Ammon's horn (tissue), 1 donor: ENCODE measurements at regions not wholly inside any gene's neighbourhood (a gene's known extent, or its start where the extent isn't known, plus 50 kb on each side); places are given as distances from the start of the nearest gene placed in this dataset.

Experiments used
- DNase-seq: peaks from one replicate; pipeline ENCODE4 v3.0.0-alpha.2; 2016; ENCODE audit warnings: low spot score

GRCh38 chr10:21092683-21093524 lies 195.8 kb upstream of the NEBL start:
- DNase-seq = no peak

GRCh38 chr10:21090609-21091082 lies 193.5 kb upstream of the NEBL start:
- no peak for DNase-seq

GRCh38 chr10:21087476-21087875 lies 190.4 kb upstream of the NEBL start:
- DNase-seq = no peak

- DNase-seq = peak; percentile 47
Observed at GRCh38 chr10:21084700-21085099, 187.6 kb upstream of the NEBL start.

GRCh38 chr10:21083861-21084260 lies 186.8 kb upstream of the NEBL start:
- no peak for DNase-seq

- DNase-seq = no peak
Observed at GRCh38 chr10:21082206-21082605, 185.1 kb upstream of the NEBL start.

- no peak for DNase-seq
Observed at GRCh38 chr10:21080261-21080660, 183.2 kb upstream of the NEBL start.

- no peak for DNase-seq
Observed at GRCh38 chr10:21079330-21079658, 182.2 kb upstream of the NEBL start.

GRCh38 chr10:21078410-21079329 lies 181.6 kb upstream of the NEBL start:
- DNase-seq = peak; percentile 81

- DNase-seq = no peak
Observed at GRCh38 chr10:21077681-21078080, 180.6 kb upstream of the NEBL start.

GRCh38 chr10:21076381-21076780 lies 179.3 kb upstream of the NEBL start:
- no peak for DNase-seq

GRCh38 chr10:21075880-21076279 lies 178.8 kb upstream of the NEBL start:
- no peak for DNase-seq

- DNase-seq = no peak
Observed at GRCh38 chr10:21071001-21071673, 174.0 kb upstream of the NEBL start.

- peak; percentile 23 for DNase-seq
Observed at GRCh38 chr10:21069929-21070700, 173.0 kb upstream of the NEBL start.

GRCh38 chr10:21069278-21069677 lies 172.2 kb upstream of the NEBL start:
- no peak for DNase-seq

- no peak for DNase-seq
Observed at GRCh38 chr10:21068026-21068656, 171.0 kb upstream of the NEBL start.

- DNase-seq = no peak
Observed at GRCh38 chr10:21065621-21066248, 168.6 kb upstream of the NEBL start.

GRCh38 chr10:21061982-21062381 lies 164.9 kb upstream of the NEBL start:
- DNase-seq = no peak

GRCh38 chr10:21061184-21061583 lies 164.1 kb upstream of the NEBL start:
- DNase-seq = no peak

- DNase-seq = no peak
Observed at GRCh38 chr10:21060626-21061025, 163.5 kb upstream of the NEBL start.

GRCh38 chr10:21057989-21058388 lies 160.9 kb upstream of the NEBL start:
- no peak for DNase-seq
